ENCODE measurements at regions not wholly inside any gene's neighbourhood (a gene's known extent, or its start where the extent isn't known, plus 50 kb on each side); places are given as distances from the start of the nearest gene placed in this dataset.

DNA sequence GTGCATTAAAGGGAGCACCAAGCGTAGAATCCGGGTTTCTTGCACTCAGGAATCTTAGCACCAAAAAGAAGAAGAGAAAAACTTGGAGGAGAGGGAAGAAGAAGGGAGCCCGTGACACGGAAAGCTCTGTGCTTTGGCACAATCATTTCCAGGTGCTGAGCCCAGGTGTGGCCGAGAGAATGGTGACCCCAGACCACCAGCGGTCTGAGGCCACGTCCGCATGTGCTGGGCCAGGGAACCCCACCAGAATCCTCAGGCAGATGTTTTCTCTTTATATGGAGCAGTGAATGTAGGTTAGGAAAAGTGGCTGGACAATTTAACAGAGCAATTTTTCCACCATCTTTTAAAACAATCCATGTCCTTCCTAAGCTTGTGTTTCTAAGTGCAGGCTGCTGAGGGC, 520.9 kb downstream of the EPHA4 start:
- DNase-seq, result no peak
- no peak for ATAC-seq
- intact Hi-C loops (cut with DNase I), result no loop called here

DNA sequence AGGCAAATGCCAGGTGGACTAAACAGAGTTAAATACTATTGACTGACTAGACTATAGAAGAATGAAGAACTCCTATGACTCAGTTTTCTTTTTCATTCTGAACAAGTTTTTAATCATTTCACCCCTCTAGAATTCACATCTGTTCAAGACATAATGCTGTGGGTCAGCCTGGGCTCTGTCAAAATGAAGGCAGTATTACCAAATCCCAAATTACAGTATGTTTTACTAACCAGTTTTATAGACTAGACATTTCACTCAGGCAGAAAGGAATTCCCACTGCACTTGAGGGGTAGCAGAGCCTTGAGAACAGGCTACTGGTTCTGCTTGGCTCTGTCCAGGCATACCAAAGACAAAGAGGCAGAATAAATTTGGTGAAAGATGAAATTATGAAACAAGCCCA, 511.7 kb downstream of the EPHA4 start:
- intact Hi-C loops (cut with DNase I), result no loop called here
- no peak for ATAC-seq

DNA sequence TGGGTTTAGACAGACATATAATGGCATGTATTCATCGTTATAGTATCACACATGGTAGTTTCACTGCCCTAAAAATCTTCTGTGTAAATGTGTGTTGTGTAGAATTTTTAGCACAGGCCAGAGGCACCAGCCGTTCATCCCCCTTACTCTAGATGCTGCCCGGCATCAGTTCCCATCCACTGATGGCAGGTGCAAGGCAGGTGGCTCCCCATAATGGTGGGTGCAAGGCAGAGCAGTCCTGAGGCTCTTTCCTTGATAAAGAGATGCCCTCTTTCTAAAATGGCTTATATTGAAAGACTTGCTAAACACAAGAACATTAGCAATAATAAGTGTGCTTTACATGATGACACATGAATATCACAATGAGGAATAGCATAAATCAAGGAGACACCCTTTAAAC, 508.5 kb downstream of the EPHA4 start:
- intact Hi-C loops (cut with DNase I), result no loop called here
- ATAC-seq (no peak), DNase-seq (no peak)

More for the DNA sequence above, 511.7 kb downstream of the EPHA4 start:
- DNase-seq, result no peak

DNA sequence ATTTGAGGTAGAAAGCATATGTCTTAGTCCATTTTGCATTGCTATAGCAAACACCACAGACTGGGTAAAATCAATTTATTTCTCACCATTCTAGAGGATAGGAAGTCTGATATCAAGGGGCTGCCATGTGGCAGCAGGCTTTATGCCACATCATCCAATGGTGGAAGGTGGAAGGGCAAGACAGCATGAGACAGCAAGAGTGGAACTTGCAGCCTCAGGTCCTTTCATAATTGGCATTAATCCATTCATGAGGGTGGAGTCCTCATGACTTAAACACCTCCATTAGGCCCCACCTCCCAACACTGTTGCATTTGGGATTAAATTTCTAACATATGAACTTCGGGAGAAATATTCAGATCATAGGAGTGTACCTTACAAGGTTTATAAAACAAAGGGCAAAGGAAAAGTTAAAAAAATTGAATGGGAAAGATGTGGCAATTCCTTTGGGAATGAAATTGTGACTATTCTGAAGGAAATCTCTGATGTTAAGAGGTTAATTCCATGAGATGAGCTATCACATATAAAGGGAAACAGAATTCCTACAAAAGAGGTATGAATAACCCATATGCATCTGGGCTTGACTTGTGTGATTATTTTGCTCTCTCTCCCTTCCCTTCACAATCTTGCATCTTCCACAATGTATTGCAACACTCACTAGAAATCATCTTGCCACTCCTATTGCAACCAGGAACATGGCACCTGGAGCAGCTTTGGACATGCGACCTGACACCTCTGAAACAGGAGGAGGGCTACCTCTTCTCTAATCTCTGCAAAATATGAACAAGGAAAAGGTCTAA, 507.8 kb downstream of the EPHA4 start:
- DNase-seq, result no peak
- intact Hi-C loops (cut with DNase I), result no loop called here
- no peak for ATAC-seq

DNA sequence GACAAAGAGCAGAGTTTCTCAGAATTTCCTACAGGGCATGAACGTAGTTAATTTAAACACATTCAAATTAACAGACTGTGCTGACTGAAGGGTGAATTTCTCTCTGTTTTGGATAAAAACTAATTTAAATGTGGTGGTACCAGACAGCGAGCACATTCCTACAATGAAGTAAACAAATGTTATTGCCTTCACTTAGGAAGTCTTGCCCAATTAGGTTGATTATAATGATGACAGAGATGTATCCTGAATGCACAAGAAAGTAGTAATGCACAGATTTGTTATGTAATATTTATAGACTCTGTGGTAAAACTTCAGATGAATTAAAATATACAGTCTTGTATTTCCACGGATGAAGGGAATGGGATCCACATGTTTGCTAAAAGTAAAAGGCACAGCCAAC, 507.2 kb downstream of the EPHA4 start:
- ATAC-seq (no peak), DNase-seq (no peak)
- intact Hi-C loops (cut with DNase I), result no loop called here

DNA sequence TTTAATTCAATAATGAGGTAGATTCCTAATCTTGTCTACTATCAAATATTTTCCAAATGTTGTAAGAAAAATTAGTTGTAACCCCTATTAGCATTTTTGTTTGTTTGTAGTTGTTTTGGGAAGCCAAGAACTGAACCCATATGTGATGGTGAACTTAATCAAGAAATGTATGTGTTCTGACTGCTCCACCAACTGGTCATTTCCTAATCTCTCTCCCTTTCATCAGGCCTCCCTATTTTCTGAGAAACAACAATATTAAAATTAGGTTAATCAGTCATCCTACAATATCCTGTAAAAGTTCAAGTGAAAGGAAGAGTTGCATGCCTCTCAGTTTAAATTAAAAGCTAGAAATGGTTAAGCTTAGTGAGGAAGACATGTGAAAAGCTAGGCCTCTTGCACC, 504.0 kb downstream of the EPHA4 start:
- DNase-seq, result no peak
- no peak for ATAC-seq
- intact Hi-C loops (cut with DNase I), result no loop called here

DNA sequence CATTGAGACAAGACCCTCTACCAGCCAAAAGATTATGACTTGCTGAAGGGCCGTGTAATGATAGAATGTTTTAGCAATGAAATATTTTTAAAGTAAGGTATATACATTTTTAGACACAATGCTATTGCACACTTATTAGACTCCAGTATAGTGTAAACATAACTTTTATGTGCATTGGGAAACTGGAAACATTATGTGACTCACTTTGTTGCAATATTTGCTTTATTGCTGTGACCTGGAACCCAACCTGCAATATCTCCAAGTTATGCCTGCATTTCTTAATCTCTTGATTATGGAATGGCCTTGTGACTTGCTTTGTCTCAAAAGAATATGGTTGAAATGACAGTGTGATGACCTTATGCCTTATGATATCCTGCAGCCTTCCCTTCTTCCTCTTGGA, 502.0 kb downstream of the EPHA4 start:
- intact Hi-C loops (cut with DNase I), result loop anchor here in 1 of 2 donors (10.0 kb wide), 2 partner anchors 135 to 505 kb away; partner anchors contain the start of gene EPHA4
- DNase-seq (no peak), ATAC-seq (no peak)

DNA sequence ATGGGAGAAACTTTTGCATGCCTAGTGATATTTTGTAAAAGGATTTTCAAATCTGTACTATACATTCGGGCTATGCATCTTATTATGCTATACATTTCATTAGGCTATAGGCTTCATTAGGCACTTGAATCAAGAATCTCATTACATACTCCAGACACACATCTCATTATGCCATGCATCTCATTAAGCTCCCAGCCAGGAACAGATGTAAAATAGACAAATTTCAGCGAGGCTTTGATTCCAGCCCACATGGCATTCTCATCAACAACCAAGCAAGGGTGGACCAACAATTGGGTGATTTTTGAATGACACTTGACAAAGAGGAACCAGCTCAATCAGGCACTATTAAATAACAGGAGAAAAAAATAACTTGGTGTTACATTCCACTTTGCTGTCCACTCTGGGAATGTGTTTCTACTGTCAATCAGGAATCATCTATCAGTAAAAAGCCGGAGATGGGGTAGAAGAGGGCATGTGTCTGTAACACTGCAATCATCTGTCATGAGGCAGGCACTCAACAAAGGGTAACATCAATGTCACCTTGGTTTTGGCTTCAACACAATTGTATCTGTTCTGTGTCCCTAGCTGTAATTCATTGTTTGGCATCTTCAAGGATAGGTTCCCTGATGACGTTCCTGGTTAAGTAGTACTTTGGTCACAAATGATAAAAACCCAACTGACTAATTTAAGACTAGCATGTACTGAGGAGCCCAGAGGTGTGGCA, 498.6 kb downstream of the EPHA4 start:
- DNase-seq (no peak), ATAC-seq (peak; percentile 94 to 95)
- intact Hi-C loops (cut with DNase I), result loop anchor here in 1 of 2 donors (1.0 to 10.0 kb wide), 3 partner anchors 31 to 501 kb away; partner anchors contain the start of gene EPHA4

DNA sequence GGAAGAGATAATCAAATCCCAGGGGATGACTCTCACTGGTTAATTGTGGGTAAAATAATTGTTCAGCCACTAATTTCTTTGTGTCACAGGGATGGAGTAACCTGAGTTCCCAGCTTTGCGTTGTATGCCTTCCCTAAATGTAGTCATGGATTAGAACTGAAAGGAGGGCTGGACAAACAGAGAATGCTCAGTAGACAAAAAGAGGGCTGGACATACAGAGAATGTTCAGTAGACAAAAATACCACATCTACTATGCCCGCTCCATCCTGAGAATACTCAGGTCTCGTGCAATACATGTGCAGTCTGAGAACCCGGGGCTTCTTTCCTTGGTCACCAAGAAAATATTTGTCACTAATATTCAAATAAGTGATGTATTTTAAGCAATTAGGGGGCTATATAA, 497.9 kb downstream of the EPHA4 start:
- intact Hi-C loops (cut with DNase I), result loop anchor here in 1 of 2 donors (10.0 kb wide), 2 partner anchors 139 to 501 kb away; partner anchors contain the start of gene EPHA4
- ATAC-seq, result peak; percentile 29 to 45

DNA sequence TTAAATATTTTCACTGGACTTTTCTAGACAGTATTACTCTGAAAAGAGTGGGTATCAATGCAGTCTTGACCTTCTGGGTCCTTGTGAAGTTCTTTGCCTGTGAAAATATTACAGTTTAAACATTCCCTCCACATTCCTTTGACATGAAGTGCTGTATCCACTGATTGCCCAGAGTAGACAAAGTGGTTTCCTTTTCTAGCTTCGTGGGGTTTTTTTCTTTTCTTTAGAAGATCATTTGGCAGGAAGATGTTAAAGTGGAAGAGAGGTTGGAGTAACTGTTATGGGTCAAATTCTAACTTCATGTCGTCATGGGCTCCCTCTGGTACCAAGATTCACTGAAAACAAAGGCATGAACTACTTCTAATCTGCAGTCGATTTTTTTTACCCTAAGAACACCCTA, 496.9 kb downstream of the EPHA4 start:
- ATAC-seq (no peak), DNase-seq (no peak)
- intact Hi-C loops (cut with DNase I), result loop anchor here in 1 of 2 donors (10.0 kb wide), 2 partner anchors 140 to 500 kb away; partner anchors contain the start of gene EPHA4

More for the DNA sequence above, 497.9 kb downstream of the EPHA4 start:
- no peak for DNase-seq

DNA sequence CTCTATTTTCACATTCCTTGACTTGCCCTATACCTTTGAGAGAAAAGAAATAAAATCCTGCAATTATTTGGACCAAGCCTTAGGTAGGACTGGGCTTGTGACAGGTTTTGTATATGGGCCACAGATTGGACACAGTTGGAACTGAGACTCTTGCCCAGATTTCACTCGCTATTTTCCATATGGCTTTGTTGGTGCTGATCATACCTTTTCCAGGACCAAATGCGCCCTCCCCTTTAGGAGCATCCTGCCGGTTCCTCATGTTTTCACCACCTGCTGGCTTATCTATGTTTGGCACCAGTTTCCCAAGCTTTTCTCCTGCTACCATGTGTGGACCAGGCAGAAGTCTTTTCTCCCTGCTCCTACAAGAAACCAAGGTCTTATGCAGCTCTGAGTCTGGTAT, 494.9 kb downstream of the EPHA4 start:
- no peak for ATAC-seq
- intact Hi-C loops (cut with DNase I), result loop anchor here in 1 of 2 donors (10.0 kb wide), 2 partner anchors 142 to 498 kb away; partner anchors contain the start of gene EPHA4
- DNase-seq, result no peak

DNA sequence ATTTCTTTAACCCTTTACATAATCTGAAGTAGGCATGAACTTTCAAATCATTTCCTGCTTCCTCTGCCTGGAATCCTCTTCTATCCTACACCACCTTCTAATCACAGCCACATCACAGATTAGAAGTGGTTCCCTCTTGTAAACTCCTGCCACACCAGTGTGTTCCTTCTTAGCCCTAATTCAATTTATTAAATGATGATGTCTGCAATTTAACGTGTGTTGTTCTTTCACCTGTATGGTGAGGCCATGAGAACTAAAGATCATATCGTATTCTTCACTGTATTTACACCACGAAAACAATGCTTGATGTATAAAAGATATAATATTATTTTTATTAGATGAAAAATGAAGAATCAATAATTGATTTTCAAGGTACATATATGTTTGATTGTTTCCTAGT, 494.3 kb downstream of the EPHA4 start:
- no peak for ATAC-seq
- intact Hi-C loops (cut with DNase I), result loop anchor here in 1 of 2 donors (10.0 kb wide), 2 partner anchors 143 to 497 kb away; partner anchors contain the start of gene EPHA4
- no peak for DNase-seq

DNA sequence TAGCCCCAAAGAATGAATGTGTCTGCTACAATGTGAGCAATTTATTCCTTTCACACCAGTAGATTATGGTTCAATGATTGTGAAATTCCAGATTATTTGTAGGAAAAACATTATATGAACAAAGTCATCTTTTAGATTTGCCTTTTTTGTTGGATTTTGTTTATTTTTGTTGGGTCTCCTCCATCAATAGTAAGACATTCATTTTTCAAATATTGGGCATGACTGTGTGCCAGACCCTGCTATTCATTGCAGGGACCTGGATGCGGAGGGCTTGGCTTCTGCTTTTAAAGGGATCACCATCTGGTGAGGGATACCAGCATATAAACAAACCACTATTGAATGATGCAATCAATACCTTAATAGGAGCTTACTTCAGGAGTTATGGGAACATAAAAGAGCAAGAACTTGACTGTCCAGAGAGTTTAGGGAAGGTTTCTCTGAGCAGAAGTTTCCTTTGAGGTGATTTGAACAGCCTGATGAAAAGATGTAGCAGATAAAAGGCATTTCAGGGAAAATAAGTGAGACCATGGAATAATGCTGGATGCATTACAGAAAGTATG, 486.7 kb downstream of the EPHA4 start:
- DNase-seq, result no peak
- ATAC-seq, result no peak
- intact Hi-C loops (cut with DNase I), result loop anchor here in 1 of 2 donors (5.0 to 10.0 kb wide), 2 partner anchors 128 to 401 kb away; no protein-coding TSS in a partner anchor

DNA sequence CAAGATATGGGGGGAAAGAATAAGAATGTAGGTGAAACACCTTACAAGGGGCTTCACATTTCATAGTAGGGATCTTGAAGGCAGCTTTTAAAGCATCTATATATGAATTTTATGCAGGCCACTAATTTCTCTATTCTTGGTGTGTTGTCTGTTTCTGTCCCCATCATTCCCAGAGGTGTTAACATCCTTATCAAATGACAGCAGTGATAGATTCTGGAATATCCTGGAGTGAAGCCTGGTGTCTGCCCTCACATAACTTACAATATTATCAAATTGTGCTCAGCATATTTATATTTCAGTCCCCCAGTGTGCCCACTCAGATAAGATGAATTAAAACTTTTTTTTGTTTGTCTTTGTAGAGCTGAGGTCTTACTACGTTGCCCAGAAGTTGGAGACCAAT, 486.2 kb downstream of the EPHA4 start:
- peak; percentile 40 to 89 for ATAC-seq
- DNase-seq, result no peak
- intact Hi-C loops (cut with DNase I), result loop anchor here in 1 of 2 donors (5.0 to 10.0 kb wide), 2 partner anchors 129 to 401 kb away; no protein-coding TSS in a partner anchor

DNA sequence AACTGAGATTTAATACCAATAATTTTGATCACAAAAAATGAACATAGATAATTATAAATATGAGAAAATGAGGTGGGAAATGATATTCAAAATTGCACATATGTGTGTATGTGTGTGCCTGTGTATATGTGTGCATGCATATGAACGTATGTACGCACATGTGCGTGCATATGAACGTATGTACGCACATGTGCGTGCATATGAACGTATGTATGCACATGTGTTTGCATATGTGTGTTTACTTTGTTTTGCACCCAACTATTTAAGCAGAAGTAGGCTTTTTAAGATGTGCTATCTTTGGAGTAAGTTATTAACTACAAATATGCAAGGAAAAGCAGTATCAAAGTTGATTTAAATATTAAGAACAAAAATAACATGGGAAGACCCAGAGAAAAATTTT, 484.3 kb downstream of the EPHA4 start:
- no peak for ATAC-seq
- intact Hi-C loops (cut with DNase I), result loop anchor here in 1 of 2 donors (5.0 to 10.0 kb wide), 2 partner anchors 130 to 403 kb away; no protein-coding TSS in a partner anchor
- DNase-seq, result no peak

DNA sequence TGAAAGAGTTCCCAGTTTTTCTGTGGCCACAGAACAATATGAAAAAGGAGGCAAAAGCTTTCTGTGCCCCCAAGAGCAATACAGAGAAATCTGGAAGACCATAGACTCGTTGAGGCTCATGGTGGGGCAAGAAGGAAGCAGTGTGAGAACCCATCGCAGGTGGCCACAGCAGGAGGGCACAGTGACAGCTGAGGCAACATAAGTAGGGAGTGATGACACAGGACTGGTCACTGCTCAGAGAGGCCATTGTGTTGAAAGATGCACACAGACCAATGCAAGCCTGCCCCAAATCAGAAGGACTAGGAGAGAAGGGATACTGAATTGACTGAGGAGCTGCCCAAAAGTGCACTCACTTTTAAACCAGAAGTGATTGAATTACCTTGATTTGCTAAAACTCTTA, 483.6 kb downstream of the EPHA4 start:
- ATAC-seq (no peak), DNase-seq (no peak)
- intact Hi-C loops (cut with DNase I), result loop anchor here in 1 of 2 donors (5.0 to 10.0 kb wide), 2 partner anchors 131 to 404 kb away; no protein-coding TSS in a partner anchor

DNA sequence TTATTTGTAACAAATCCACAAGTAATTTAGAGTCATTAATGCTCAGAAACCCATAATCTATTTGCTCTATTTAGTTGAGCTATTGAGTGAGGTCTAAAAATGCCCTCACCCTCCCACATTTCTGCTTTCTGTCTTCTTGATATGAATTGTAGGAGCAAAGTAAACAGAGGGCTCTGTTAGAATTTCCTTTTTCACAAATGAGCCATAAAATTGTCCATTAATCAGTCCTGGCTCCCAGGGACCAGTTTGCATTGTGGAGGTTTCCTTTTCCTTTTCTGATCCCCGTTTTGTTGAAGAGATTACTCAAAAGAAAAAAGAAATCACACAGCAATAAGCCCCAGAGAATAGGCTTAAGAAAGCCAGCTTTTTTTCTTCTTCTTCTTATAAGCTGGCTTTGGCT, 476.7 kb downstream of the EPHA4 start:
- intact Hi-C loops (cut with DNase I), result no loop called here
- DNase-seq, result no peak

DNA sequence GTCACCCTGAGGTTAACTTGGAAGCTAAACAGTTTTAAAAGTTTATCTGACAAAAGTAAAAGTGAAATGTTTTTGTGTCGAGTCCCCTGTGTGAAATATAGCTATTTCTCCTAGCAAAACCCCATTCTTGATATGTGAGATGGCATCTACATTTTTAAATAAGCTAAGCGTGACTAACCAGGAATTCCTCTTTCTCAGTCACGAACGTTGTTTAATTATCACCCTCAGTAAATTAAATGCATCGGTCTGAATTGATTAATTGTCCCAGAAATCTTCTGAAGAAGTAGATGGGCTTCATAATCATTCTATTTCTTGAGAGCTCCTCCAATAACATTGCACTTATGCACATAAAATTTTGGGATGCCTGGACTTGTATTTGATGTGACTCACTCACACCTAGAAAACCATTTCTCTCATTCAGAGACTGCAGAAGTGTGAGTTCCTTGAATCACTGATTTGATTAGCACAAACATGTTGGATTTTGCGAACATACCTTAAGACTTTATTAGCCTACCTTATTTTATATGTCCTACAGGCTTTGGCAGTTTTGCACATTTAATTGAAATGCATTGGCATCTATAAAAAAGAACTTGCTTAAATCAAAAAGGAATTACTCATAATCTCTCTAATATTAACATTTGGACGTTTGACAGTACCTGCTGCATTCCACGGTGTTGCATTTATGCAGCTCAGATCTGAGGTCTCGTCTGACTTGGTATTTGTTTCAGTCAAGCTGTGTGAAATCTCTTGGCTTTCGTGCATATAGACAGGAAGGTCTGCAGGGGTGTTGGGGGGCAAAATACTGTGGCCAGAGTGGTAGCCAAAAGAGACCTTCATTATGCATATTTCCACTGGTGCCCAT, 475.2 kb downstream of the EPHA4 start:
- ATAC-seq (no peak), DNase-seq (no peak)
- intact Hi-C loops (cut with DNase I), result no loop called here

More for the DNA sequence above, 476.7 kb downstream of the EPHA4 start:
- no peak for ATAC-seq

DNA sequence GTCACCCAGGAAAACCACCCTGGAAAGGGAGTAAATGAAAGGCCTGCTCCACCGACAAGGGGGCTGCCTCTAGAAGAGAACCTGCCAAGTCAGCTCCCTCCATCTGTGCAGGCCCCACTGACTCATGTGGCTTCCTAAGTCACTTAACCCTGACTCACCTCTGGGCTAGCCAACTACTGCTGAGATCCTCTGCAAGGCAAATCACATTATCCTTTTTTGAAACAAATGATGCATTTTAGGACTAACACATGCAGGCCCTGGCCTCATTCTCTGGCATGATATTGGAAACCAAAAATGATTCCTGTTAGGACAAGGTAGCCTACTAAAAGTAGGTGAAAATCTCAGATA, 474.6 kb downstream of the EPHA4 start:
- ATAC-seq (peak in 1 of 2 donors; percentile 71), DNase-seq (no peak)
- intact Hi-C loops (cut with DNase I), result no loop called here
